Esophagus squamous epithelium (tissue), 5 donors: ENCODE measurements at regions not wholly inside any gene's neighbourhood (a gene's known extent, or its start where the extent isn't known, plus 50 kb on each side); places are given as distances from the start of the nearest gene placed in this dataset.

Source experiments
- DNase-seq: peaks from one replicate; lab custom pipeline; 2025; lab: John Stamatoyannopoulos, UW
- H3K27ac ChIP-seq, 4 donors: fragments of 200-600 bp; sonication (generic); one replicate each; pipeline ENCODE4 v1.5.1; 2016 to 2019; ENCODE audit warnings: mild to moderate bottlenecking in 1 of 4
- H3K27me3 ChIP-seq, 4 donors: fragments of 200-600 bp; sonication (generic); 1 replicate in 3 of 4; 2 replicates in 1 of 4; pipeline versions ENCODE4 v1.5.1 to v1.6.0; 2017 to 2021; ENCODE audit warnings: antibody characterized with exemption in 1 of 4
- H3K36me3 ChIP-seq, 3 donors: fragments of 200-600 bp; sonication (generic); one replicate each; pipeline ENCODE4 v1.5.1; 2016 to 2019
- H3K4me1 ChIP-seq, 3 donors: fragments of 200-600 bp; sonication (generic); one replicate each; pipeline ENCODE4 v1.5.1; 2017 to 2019
- H3K4me3 ChIP-seq, 4 donors: fragments of 200-600 bp; sonication (generic); 1 replicate in 3 of 4; 2 replicates in 1 of 4; pipeline ENCODE4 v1.5.1; 2016 to 2019; ENCODE audit warnings: mild to moderate bottlenecking in 2 of 4, moderate library complexity in 1 of 4
- H3K9me3 ChIP-seq, 3 donors: fragments of 200-600 bp; sonication (generic); one replicate each; pipeline ENCODE4 v1.5.1; 2016 to 2019
- POLR2A ChIP-seq, 4 donors: fragments of 450-650 bp; IDR thresholded peaks; one replicate each; pipeline ENCODE4 v1.6.1; 2017; ENCODE audit warnings: antibody characterized with exemption in 4 of 4, mild to moderate bottlenecking in 4 of 4, moderate library complexity in 3 of 4
- WGBS, 2 donors: methylation state at CpG; one replicate each; pipeline ENCODE4 v1.1.5; 2018; 5-methylcytosine and 5-hydroxymethylcytosine counted together
- intact Hi-C: fragments of 100-400 bp; cut with DNase I; formaldehyde crosslinking; loops from one replicate; pipeline ENCODE4 v1.15.0; 2022
- TF ChIP-seq, protein P1 (sequence below), 6 experiments: fragments of 450-650 bp in 4 of 6; fragments of 200-600 bp in 2 of 6; sonication (generic) in 2 of 6; IDR thresholded peaks; one replicate each; pipeline ENCODE4 v1.5.1; 2016 to 2019; ENCODE audit warnings: antibody characterized with exemption in 6 of 6, mild to moderate bottlenecking in 4 of 6, moderate library complexity in 4 of 6
- donor health status: DM: yes; HTN: yes; CAD: no.

DNA sequence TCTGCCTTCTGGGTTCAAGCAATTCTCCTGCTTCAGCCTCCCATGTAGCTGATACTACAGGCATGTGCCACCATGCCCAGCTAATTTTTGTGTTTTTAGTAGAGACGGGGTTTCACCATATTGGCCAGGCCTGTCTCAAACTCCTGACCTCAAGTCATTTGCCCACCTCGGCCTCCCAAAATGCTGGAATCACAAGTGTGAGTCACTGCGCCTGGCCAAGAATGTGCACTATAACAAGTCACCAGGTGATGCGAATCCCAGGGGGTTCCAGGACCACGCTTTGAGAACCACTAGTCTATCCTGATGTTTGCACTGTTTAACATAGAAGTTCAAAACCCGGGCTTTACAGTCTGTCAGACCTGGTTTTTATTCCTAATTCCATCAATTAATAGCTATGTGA lies 144.8 kb downstream of the SUCLG1 start:
- 82 to 84% methylated on average over 6 of the region's 6 CpGs for WGBS, 2 donors
- Histone ChIP-seq H3K4me1 (no peaks in the 10 kb centered on the region), H3K36me3 (no peaks in the 10 kb centered on the region), H3K9me3 (no peaks in the 10 kb centered on the region), H3K27ac (no peak overlapping the region), H3K4me3 (no peak overlapping the region), H3K27me3 (peaks cover 0 to 18% (median 0%) of the 10 kb centered on the region in 4 donors)
- TF ChIP-seq POLR2A (IDR thresholded peaks at IDR 0.05) = no peak
- TF ChIP-seq, protein P1, sequence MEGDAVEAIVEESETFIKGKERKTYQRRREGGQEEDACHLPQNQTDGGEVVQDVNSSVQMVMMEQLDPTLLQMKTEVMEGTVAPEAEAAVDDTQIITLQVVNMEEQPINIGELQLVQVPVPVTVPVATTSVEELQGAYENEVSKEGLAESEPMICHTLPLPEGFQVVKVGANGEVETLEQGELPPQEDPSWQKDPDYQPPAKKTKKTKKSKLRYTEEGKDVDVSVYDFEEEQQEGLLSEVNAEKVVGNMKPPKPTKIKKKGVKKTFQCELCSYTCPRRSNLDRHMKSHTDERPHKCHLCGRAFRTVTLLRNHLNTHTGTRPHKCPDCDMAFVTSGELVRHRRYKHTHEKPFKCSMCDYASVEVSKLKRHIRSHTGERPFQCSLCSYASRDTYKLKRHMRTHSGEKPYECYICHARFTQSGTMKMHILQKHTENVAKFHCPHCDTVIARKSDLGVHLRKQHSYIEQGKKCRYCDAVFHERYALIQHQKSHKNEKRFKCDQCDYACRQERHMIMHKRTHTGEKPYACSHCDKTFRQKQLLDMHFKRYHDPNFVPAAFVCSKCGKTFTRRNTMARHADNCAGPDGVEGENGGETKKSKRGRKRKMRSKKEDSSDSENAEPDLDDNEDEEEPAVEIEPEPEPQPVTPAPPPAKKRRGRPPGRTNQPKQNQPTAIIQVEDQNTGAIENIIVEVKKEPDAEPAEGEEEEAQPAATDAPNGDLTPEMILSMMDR (IDR thresholded peaks at IDR 0.05) = no peak
- DNase-seq = no peak
- intact Hi-C loops = no loop called here

DNA sequence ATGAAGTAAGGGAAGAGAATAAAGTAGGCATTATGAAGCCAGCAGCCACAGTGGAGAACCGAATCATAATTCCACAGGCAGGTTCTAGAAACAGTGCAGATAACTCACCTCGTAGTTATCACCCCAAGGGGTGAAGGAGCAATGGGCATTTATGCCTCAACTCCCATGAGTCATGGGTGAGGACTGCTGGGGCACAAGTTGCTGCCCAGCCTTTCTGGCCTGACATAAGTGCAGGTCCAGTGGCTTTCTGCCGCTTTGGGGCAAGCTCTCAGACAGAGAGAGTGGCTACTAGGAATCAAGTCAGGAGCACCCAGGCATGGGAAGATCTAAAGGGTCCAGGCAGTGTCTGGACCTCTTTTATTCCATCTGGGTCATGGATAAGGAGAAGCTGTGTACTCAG lies 149.8 kb downstream of the SUCLG1 start:
- DNase-seq = no peak
- H3K4me1 ChIP-seq = no peaks in the 10 kb centered on the region
- intact Hi-C loops = loop anchor here (10.0 kb wide), 1 partner anchor 284 kb away; no protein-coding TSS in a partner anchor
- no peaks in the 10 kb centered on the region for H3K36me3 ChIP-seq
- H3K27ac ChIP-seq = no peak overlapping the region
- no peak for TF ChIP-seq POLR2A (IDR thresholded peaks at IDR 0.05)
- TF ChIP-seq, protein P1 (IDR thresholded peaks at IDR 0.05) = no peak
- no peaks in the 10 kb centered on the region for H3K9me3 ChIP-seq
- H3K4me3 ChIP-seq = no peak overlapping the region
- H3K27me3 ChIP-seq = peaks cover 0 to 8% (median 0%) of the 10 kb centered on the region in 4 donors
- WGBS, 2 donors = 52 to 80% methylated on average over 2 to 3 of the region's 3 CpGs

DNA sequence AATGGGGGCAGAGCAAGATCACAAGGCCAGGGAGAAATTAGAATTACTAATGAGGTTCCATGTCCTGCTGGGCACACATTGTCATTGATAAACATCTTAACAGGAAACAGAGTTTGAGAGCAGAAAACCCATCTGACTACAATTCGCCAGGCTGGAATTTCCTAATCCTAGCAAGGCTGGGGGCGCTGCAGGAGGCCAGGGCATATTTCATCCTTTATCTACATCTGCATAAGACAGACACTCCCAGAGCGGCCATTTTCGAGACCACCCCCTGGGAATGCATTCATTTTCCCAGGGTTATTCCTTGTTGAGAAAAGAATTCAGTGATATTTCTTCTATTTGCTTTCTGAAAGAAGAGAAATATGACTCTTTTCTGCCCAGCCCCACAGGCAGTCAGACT lies 152.7 kb downstream of the SUCLG1 start:
- no peaks in the 10 kb centered on the region for H3K9me3 ChIP-seq
- no peaks in the 10 kb centered on the region for H3K36me3 ChIP-seq
- H3K27me3 ChIP-seq = peaks cover 0 to 8% (median 0%) of the 10 kb centered on the region in 4 donors
- TF ChIP-seq, protein P1 (IDR thresholded peaks at IDR 0.05) = no peak
- TF ChIP-seq POLR2A (IDR thresholded peaks at IDR 0.05) = no peak
- no peak for DNase-seq
- intact Hi-C loops = loop anchor here (10.0 kb wide), 1 partner anchor 282 kb away; no protein-coding TSS in a partner anchor
- WGBS, 2 donors = 68 to 73% methylated on average over 4 of the region's 4 CpGs
- H3K4me3 ChIP-seq = no peak overlapping the region
- H3K27ac ChIP-seq = no peak overlapping the region
- H3K4me1 ChIP-seq = no peaks in the 10 kb centered on the region

DNA sequence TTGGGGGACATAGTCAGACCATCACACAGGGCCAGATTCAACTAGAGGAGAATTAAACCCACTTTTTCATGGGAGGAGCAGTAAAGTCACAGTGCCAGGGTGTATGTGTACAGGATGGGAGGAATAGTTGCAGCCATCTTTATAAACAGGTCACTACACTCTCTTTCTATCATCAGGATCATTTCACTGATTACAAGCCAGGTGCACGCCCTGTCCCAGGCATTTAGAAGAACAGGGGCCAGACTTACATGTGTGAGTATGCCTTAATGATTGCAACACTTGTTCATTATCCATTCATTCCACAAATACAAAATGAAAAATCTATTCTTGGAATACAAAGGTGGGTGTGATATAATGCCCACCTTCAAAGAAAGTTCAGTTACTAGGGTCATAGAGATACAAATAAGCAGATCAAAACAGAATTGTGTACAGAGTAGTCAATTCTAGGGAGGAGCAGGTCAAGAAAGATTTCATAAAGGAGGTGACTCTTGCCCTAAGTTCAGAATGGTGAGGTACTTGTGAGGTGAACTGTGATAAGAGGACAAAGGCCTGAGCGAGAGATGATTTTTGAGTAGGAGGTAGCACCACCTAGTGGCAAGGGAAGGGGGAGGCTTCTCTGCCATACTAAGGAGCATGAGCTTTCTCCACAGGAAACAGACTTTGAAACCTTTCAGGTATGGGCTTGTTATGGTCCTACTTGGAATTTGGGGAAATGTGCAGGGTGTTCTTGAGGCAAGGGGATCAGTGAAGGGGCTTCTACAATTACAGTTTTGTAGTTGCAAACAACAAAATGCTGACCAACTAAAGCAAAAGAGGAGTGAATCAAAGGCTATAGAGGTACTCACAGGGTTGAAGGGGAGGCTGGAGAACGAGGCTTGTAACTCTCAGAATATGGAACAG lies 156.3 kb downstream of the SUCLG1 start:
- H3K36me3 ChIP-seq = no peaks in the 10 kb centered on the region
- intact Hi-C loops = loop anchor here (10.0 kb wide), 1 partner anchor 278 kb away; no protein-coding TSS in a partner anchor
- H3K27me3 ChIP-seq = no peaks in the 10 kb centered on the region
- no peaks in the 10 kb centered on the region for H3K9me3 ChIP-seq
- no peak for DNase-seq
- no peak overlapping the region for H3K4me3 ChIP-seq
- peaks cover 0 to 11% (median 0%) of the 10 kb centered on the region in 3 donors for H3K4me1 ChIP-seq
- WGBS, 2 donors = 38 to 43% methylated on average over 3 of the region's 3 CpGs
- no peak overlapping the region for H3K27ac ChIP-seq
- no peak for TF ChIP-seq POLR2A (IDR thresholded peaks at IDR 0.05)
- TF ChIP-seq, protein P1 (IDR thresholded peaks at IDR 0.05) = peak in 5 of 6 experiments; percentile 55 to 76 (median 62)

DNA sequence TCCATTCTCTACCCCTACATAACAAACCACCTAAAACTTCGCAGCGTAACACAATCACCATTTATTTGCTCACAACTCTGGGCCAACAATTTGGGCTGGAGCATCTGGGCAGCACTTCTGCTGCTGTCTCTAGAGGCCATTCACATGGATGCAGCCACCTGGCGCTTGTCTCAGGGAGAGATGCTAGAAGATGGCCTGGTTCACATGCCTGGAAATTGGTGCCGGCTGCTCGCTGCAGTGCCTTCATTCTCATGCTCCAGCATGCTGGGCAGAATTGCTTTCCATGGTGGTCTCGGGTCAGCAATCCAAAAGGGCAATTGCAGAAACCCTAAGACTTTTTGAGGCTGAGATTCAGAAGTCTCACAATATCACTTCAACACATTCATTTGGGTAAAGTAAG lies 157.4 kb downstream of the SUCLG1 start:
- peaks cover 0 to 11% (median 0%) of the 10 kb centered on the region in 3 donors for H3K4me1 ChIP-seq
- TF ChIP-seq, protein P1 (IDR thresholded peaks at IDR 0.05) = no peak
- TF ChIP-seq POLR2A (IDR thresholded peaks at IDR 0.05) = no peak
- H3K36me3 ChIP-seq = no peaks in the 10 kb centered on the region
- H3K27me3 ChIP-seq = no peaks in the 10 kb centered on the region
- H3K4me3 ChIP-seq = no peak overlapping the region
- DNase-seq = no peak
- no peak overlapping the region for H3K27ac ChIP-seq
- WGBS, 2 donors = 84 to 89% methylated on average over 6 of the region's 6 CpGs
- intact Hi-C loops = loop anchor here (10.0 kb wide), 1 partner anchor 277 kb away; no protein-coding TSS in a partner anchor
- no peaks in the 10 kb centered on the region for H3K9me3 ChIP-seq
